ES-I3 (cell line): ENCODE measurements at regions not wholly inside any gene's neighbourhood (a gene's known extent, or its start where the extent isn't known, plus 50 kb on each side); places are given as distances from the start of the nearest gene placed in this dataset.

Experiments
- H3K36me3 ChIP-seq: 2 replicates; pipeline ENCODE4 v1.6.1; 2013; ENCODE audit warnings: mild to moderate bottlenecking, low read length, control low read depth, moderate library complexity; ENCODE audit not compliant: insufficient read depth
- H3K4me1 ChIP-seq: 2 replicates; pipeline ENCODE4 v1.6.1; 2013; ENCODE audit warnings: mild to moderate bottlenecking, control low read depth, low read length; ENCODE audit not compliant: insufficient read depth
- H3K9ac ChIP-seq: 2 replicates; pipeline ENCODE4 v1.6.1; 2013; ENCODE audit warnings: low read depth, mild to moderate bottlenecking, low read length, moderate library complexity
- H3K9me3 ChIP-seq: 2 replicates; pipeline ENCODE4 v1.6.1; 2013; ENCODE audit warnings: mild to moderate bottlenecking, low read length, moderate library complexity; ENCODE audit not compliant: control insufficient read depth, insufficient read depth

DNA sequence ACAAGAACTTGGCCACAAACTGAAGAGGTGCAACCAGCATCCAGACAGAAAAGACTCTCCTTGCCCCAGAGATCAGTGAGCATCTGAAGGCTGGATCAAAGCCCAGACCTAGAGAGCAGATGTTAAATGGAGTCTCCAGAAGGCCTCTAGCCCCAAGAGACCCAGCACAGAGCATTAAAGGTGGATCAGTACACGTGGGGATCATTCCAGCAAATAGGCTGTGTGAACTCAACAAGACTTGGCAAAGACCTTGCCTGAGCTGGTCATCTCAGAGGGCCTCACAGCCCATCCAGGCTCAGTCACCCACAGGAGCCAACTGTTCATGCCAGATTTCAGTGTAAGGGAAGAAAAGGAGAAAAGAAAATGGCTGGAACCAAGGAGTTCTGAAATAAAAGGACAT, 214.0 kb downstream of the ENC1 start:
- no peak overlapping the region for H3K9ac ChIP-seq
- no peaks in the 10 kb centered on the region for H3K4me1 ChIP-seq
- no peaks in the 10 kb centered on the region for H3K36me3 ChIP-seq
- H3K9me3 ChIP-seq = no peaks in the 10 kb centered on the region

DNA sequence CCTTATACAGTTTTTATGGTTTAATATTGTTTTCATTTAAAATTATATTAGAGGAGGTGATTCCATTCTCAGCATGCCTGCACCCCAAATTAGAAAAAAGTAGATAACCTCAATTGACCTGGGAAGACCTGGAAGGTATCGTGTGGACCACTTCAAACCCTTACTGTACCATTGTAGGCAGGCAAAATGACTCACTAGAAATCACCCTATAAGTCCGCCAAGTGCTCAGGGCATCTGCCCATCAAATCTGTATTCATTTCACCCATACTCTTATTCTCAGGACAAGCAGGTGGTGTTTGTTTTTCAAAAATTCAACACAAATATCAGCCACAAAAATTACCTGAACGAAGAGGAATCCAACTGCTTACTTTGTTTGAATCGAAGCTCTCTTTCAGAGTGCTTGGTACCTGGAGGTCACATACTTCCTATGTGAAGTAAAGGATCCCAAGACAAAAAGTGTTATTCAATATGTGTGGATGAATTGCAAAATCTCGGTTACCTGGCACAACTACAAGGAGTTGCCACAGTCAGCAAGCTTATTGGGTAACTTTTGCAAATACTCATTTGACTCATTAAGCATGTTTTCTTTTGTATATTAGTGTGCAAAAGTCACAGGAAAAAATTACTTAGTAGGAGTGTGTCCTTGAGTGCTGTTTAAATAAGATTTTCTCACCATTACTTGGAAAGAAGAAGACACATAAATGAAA, 216.2 kb downstream of the ENC1 start:
- H3K9ac ChIP-seq = no peak overlapping the region
- H3K9me3 ChIP-seq = no peaks in the 10 kb centered on the region
- no peaks in the 10 kb centered on the region for H3K36me3 ChIP-seq
- H3K4me1 ChIP-seq = no peaks in the 10 kb centered on the region

DNA sequence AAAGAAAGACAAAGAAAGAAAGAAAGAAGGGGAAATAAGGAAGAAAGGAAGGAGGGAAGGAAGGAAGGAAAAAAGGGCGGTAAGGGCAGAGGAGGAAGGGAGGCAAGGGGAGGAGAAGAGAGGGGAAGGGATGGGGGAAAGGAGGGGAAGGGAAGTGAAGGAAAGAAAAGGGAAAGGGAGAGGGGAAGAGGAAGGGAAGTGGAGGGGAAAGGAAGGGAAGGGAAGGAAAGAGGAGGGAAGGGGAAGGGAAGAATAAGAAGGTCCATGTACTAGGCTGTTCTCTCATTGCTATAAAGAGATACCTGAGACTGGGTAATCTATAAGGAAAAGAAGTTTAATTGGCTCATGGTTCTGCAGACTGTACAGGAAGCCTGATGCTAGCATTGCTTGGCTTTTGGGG, 217.1 kb downstream of the ENC1 start:
- no peaks in the 10 kb centered on the region for H3K4me1 ChIP-seq
- H3K9ac ChIP-seq = no peak overlapping the region
- no peaks in the 10 kb centered on the region for H3K9me3 ChIP-seq
- no peaks in the 10 kb centered on the region for H3K36me3 ChIP-seq

DNA sequence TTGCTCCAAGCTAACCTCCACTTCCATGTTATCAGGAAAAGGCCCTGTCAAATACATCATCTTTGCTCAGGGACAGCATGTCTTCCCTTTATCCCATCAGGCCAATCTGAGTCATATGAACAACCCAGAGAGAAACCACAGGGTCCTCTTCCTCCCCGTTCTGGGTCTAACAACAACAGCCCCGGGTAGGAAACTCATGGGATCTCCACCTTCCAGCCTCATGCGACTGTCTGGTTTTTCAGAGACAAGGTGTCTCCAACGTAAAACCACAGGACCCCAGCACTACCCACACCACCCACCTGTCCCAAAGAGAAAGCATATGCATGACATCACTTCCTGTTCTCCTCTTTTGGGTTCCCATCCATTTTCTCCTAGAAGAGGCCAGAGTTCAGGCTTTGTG, 217.9 kb downstream of the ENC1 start:
- H3K9me3 ChIP-seq = no peaks in the 10 kb centered on the region
- H3K36me3 ChIP-seq = no peaks in the 10 kb centered on the region
- H3K4me1 ChIP-seq = no peaks in the 10 kb centered on the region
- no peak overlapping the region for H3K9ac ChIP-seq

DNA sequence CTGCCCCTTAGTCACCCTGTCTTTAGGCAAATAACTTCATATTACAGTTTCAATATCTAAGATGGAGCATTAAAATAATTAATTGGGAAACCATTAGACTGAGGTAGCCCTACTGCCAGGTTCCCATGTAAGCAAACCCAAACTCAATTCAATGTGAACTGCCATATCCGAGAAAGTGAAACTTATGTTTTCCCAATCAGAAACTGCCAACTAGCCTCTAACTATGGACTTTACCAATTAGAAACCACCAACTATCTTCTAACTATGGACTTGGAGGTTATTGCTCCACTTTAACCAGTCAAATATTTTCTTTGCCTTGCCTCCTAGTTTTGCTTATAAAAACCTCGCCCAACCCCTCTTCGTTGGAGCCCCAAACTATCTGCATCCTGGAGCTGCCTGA, 218.5 kb downstream of the ENC1 start:
- Histone ChIP-seq H3K36me3 (no peaks in the 10 kb centered on the region), H3K4me1 (no peaks in the 10 kb centered on the region), H3K9ac (no peak overlapping the region), H3K9me3 (no peaks in the 10 kb centered on the region)

DNA sequence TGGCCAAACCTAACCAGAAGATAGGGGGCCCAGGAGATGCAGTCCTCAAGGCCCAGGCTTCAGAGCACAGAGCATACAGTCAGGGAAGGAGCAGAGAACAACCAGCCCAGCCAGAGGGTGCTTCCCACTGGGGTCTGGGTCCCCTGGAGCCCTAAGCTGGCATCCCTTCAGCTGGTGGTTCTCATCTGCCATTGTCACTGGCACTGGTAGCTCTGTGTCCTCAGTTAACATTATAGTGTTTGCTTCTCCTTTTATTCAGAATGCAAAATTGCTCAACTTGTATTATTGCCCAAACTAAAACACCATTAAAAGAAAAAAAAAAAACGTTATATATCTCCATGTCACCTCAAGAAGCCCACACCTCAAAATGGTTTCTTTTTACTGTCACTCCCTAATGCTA, 219.2 kb downstream of the ENC1 start:
- H3K4me1 ChIP-seq = no peaks in the 10 kb centered on the region
- H3K9ac ChIP-seq = no peak overlapping the region
- H3K9me3 ChIP-seq = no peaks in the 10 kb centered on the region
- no peaks in the 10 kb centered on the region for H3K36me3 ChIP-seq

DNA sequence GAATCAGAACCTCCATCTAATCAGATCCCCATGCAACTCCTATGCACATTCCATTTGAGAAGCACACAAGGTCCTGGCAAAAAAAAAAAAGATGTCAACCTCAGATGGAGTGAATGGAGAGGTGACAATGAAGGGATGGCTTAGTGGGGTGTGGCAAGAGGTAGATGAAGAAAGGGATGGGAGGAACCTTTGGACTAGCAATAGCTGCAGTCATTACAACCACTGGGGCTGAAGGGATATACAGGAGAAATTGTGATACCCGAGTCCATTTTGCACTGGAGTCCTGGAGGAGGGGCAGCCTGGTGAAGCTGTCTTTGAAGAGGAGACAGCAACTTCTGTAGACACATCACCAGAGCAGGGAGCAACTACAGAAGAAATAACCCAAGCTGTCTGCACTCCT, 219.6 kb downstream of the ENC1 start:
- Histone ChIP-seq H3K9me3 (no peaks in the 10 kb centered on the region), H3K4me1 (no peaks in the 10 kb centered on the region), H3K36me3 (no peaks in the 10 kb centered on the region), H3K9ac (no peak overlapping the region)

DNA sequence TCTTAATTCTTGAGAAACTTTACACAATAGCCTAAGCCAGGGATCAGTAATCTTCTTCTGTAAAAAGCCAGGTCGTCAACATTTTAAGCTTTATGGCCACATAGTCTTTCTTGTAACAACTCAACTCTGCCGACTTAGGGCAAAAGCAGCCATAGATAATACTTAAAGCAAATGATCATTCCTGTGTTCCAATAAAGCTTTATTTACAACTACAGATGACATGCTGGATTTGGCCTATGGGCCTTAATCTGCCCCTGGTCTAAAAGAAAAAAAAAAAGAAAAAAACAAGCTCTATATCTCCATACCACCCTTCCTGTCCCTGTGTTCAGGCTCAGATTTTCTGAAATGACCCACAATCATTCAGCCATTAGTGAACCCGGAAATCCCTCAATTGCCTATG, 220.3 kb downstream of the ENC1 start:
- H3K9ac ChIP-seq = no peak overlapping the region
- no peaks in the 10 kb centered on the region for H3K36me3 ChIP-seq
- no peaks in the 10 kb centered on the region for H3K9me3 ChIP-seq
- H3K4me1 ChIP-seq = no peaks in the 10 kb centered on the region

DNA sequence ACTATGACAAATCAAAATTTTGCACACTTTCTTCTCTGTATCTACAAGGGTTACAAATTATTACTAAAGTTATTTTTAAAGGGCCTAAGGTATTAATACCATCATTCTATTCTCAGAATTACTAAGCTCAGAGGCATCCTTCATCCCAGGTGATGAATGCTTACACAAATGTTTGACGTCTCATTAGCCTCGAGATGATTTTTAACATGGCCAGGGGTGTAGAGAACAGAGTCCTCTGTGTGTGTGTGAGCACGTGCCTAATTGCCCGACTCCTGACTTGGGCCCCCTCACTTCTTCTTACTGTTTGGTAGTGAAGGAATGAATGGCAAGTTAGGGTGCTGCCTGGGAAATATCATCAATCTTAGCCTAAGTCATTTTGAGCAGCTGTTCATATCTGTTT, 221.1 kb downstream of the ENC1 start:
- Histone ChIP-seq H3K36me3 (no peaks in the 10 kb centered on the region), H3K9me3 (no peaks in the 10 kb centered on the region), H3K4me1 (no peaks in the 10 kb centered on the region), H3K9ac (no peak overlapping the region)

DNA sequence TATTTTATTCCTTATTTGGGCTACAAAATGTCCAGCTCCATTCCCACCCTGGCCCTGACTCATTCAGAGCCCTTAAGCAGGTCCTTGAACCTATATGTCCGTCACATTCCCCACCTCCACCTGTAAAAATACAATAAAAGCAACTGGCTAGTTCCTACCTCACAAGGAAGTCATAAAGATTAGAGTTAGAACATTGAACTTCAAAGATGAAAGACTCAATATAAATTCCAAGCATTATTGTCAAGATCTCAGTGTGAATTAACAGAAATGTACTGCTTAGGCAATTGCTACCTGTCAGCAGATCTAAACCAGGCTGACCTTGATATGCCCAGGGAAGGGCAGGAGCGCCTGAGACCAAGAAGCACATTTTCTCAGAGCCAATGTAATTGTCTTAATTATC, 221.8 kb downstream of the ENC1 start:
- Histone ChIP-seq H3K9ac (no peak overlapping the region), H3K9me3 (no peaks in the 10 kb centered on the region), H3K36me3 (no peaks in the 10 kb centered on the region), H3K4me1 (no peaks in the 10 kb centered on the region)

DNA sequence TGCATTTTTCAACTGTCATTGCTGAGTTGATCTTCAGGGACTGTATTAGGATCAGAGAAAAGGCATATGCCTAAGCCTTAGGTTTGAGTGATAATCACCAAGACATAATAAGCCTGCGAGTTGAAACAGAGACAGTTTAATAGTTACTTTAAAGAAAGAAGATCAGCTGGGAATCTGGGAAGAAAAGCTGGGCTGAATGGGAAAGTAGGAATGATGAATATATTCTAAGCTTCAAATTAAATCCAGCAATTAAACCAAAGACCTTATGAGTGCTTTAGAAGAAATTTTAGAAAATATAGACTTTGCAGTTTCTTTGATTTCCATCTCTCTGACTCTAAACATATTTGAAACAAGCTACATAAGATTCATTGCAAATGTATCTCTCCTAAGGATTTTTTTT, 222.3 kb downstream of the ENC1 start:
- Histone ChIP-seq H3K36me3 (no peaks in the 10 kb centered on the region), H3K9me3 (no peaks in the 10 kb centered on the region), H3K9ac (no peak overlapping the region), H3K4me1 (no peaks in the 10 kb centered on the region)

DNA sequence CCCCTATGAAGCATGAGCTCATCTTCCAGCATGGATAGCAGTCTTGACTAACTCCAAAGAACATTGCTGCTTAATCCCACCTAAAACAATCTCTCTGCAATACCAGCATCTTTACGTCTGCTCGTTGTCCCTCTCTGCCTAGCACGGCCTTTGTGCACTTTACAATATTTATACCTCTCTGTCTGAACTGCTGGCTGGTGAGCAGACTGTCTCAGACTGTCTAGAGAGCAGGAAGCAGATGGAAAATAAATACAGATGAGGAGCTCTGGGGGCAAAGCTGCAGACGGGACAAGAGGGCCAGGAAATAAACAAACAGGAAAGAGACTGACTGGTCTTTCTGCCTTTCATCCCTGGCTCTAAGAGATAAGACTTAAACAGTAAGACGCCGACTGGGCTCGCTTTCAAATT, 224.8 kb downstream of the ENC1 start:
- Histone ChIP-seq H3K36me3 (no peaks in the 10 kb centered on the region), H3K4me1 (peaks cover 14% of the 10 kb centered on the region), H3K9ac (no peak overlapping the region), H3K9me3 (no peaks in the 10 kb centered on the region)

DNA sequence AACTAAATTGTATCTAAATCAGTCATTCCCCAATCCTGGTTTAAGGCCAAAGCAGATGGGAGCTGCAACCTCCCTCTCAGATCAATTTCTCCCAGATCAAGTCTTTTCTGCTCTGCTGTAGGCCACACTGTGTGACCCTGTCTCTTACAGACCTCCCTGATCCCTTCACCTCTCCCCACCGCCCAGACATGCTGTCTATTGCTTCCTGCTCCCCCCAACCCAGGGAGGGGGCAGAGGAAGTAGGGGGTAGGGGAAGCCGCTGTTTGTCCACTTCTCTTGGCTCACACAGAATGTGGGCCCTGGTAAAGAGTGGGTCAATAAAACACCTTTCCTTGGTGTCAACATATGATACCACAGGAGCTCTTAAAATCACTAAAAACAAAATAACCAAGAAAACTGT, 226.3 kb downstream of the ENC1 start:
- Histone ChIP-seq H3K36me3 (no peaks in the 10 kb centered on the region), H3K9me3 (no peaks in the 10 kb centered on the region), H3K4me1 (peaks cover 14% of the 10 kb centered on the region), H3K9ac (no peak overlapping the region)

DNA sequence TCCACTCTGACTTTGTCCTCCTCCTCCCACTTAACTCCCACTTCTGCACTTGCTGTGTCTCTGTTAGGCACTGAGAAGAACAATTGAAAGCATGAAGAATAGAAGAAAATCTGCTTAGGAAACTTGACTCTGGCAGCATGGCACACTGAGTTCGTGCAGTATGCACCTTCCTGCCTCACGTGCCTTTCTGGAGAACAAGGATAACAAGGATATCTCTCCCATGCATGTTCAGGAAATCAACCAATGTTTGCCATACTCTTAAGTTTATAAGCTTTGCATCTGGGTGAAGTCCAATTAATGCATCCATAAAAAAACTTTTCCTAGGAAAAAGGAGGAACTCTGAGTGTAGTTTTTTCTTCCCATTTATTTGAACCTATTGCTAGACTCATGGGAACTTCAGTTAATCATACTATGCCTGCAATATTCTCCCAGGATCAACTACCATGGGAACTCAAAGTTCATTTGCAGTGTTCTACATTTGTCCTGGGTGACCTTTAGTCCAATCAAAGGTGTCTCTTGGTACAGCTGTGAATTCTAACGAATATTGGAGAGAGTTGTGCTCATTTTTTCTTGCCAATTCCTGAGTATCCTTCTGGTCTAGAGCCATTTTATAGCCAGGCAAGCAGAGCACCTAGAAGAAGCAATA, 227.0 kb downstream of the ENC1 start:
- Histone ChIP-seq H3K9me3 (no peaks in the 10 kb centered on the region), H3K4me1 (peaks cover 14% of the 10 kb centered on the region), H3K9ac (no peak overlapping the region), H3K36me3 (no peaks in the 10 kb centered on the region)

DNA sequence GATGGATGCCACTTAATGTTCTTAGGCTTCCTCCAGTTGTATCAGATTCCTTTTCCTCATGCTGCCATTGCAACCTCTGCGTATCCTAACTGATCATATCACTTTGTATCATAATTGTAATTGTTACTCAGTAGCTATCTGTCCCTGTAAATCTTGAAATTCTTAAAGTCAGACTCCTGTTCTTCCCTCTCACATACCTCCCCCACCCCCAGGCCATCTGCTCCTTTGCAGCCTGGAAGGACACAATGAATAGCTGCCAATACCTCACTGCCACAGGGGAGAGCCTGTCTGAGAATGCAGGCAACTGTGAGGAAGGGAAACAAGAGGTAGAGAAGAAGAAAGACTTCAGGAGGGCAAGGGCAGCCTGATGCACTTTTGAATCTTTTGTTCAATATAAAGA, 228.5 kb downstream of the ENC1 start:
- peaks cover 14% of the 10 kb centered on the region for H3K4me1 ChIP-seq
- H3K36me3 ChIP-seq = no peaks in the 10 kb centered on the region
- H3K9me3 ChIP-seq = no peaks in the 10 kb centered on the region
- no peak overlapping the region for H3K9ac ChIP-seq
